Stimulated activated CD4-positive, alpha-beta T cell treated with anti-CD3 and anti-CD28 coated beads, Interleukin-1b, Interleukin-23, amount 100 ng/mL, for 4 hours (primary cell): ENCODE measurements at regions not wholly inside any gene's neighbourhood (a gene's known extent, or its start where the extent isn't known, plus 50 kb on each side); places are given as distances from the start of the nearest gene placed in this dataset.

ENCODE experiments used
- DNase-seq, 2 donors: peaks; one replicate each; pipeline ENCODE4 v3.0.0-alpha.2; 2020; ENCODE audit warnings: low read depth in 2 of 2

DNA sequence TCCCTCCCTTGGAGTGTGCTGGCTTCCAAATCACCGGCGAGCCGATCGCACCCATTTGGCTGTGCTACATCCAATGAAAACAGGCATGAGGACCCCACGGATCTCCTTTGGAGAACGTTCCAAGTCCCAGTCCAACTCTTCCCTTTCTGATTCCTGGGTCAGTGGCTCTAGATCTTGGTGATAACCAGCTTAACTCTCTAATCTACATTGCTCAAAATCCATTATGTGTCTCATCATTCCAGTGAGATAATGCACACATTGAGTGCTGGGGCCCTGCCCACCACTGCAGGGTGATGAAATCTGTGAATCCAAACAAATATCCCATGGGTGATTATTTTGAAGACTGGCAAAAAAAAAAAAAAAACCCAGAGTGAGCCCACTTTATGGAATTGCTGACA, 232.7 kb upstream of the COPS8 start:
- DNase-seq, result no peak

GRCh38 chr2:236853585-236854051, 232.1 kb upstream of the COPS8 start:
- DNase-seq, result no peak

GRCh38 chr2:236855176-236855865, 230.4 kb upstream of the COPS8 start:
- DNase-seq, result no peak

DNA sequence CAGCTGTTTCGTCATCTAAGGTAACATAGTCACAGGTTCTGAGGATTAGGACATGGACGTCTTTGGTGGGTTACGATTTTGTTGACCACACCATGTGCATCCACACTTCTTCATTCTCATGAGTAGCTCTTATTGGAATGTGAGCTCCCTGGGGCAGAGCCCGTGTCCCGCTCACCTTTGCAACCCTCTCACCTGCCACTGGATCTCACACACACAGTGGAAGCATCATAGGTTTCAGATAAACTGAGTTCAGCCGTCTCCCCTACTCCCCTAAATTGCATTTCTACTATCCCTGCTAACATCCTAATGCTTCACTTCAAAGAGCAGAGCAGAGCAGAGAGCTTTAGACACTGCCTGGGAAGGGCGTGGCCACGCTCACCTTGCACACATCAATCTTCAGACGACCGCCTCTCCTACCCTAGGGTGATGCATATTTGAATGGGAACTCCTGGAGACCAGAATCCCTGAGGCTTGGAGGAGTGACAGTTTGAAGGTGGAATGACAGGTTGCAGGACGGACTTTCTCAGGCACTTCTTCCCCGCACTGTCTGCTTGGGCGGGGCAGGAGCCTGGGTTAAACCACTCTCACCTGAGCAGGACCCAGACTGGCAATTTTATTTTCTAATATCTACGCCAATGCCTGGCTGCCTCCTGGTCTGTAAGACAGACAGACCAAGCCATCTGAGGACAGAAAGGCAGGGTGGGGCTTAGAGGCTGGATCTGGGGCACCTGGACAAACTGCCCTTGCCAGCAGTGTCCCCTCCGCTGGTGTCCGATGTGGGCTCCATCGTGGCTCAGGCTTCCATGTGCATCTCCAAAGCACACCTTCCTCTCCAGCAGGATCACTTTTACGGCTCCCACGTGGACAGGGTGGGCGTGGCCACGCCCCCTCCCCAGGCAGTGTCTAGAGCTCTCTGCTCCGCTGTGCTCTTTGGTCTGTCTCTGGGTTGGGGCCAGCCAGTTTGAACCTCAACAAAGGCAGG, 229.5 kb upstream of the COPS8 start:
- DNase-seq, result no peak

DNA sequence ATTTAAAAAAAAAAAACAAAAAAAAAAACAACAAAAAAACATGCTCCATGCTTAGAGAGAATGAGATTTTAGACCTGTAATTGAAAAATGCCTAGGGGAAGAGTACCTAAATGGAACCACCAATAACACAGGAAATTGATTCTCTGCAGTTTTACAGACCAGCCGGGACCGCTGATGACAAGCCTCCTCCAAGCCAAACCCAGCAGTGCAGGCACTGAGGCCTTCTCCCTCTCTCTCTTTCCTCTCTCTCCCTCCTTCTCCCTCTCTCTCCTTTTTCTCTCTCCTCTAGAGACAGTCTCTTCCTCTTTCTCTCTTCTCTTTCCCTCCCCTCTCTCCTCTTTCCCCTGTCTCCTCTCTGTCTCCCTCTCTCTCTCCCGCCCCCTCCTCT, 228.8 kb upstream of the COPS8 start:
- DNase-seq, result no peak

GRCh38 chr2:236857246-236857645, 228.4 kb upstream of the COPS8 start:
- DNase-seq, result no peak

- no peak for DNase-seq
These were observed 227.9 kb upstream of the COPS8 start for GRCh38 chr2:236857781-236858180.

GRCh38 chr2:236858661-236859060, 227.0 kb upstream of the COPS8 start:
- DNase-seq, result no peak

DNA sequence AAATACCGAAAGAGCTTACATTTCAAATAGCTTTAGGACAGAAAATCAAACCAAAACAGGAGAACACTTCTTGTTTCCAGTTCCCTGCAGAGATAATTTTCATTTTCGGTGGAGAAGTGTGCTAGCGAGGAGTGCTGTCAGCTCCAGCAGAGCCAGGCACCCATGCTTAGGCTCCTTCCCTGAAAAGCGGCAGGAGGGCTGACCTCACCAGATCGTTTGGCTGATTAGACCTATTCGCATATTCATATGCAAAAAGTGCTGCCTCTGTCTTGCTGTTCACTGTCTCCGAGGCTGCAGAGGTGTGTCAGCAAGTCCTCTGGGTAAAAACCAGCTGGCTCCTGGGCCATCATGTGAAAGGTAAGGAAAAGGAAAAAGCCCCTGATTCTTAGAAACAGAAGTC, 225.8 kb upstream of the COPS8 start:
- no peak for DNase-seq

GRCh38 chr2:236861196-236861875, 224.4 kb upstream of the COPS8 start:
- no peak for DNase-seq

- no peak for DNase-seq
These were observed 223.7 kb upstream of the COPS8 start for GRCh38 chr2:236861944-236862343.

DNA sequence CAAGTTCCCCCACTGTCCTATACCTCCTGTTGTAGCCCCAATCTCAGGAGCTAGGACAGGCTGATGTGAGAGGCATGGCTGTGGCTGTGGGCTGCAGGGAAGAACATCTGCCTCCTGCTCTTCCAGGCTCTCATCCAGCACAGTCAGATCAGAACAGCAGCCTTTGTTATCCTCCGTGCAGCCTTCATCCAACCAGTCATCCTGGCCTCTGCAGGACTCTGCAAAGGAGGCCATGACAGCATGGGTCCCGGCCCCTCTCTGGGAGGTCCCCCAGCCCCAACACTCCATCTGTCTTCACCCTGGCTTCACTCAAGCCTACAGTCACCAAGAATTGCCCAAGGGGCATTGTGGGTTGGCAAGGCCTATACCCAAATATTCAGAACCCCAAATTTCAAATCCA, 223.2 kb upstream of the COPS8 start:
- no peak for DNase-seq

GRCh38 chr2:236862961-236863728, 222.5 kb upstream of the COPS8 start:
- DNase-seq, result no peak

DNA sequence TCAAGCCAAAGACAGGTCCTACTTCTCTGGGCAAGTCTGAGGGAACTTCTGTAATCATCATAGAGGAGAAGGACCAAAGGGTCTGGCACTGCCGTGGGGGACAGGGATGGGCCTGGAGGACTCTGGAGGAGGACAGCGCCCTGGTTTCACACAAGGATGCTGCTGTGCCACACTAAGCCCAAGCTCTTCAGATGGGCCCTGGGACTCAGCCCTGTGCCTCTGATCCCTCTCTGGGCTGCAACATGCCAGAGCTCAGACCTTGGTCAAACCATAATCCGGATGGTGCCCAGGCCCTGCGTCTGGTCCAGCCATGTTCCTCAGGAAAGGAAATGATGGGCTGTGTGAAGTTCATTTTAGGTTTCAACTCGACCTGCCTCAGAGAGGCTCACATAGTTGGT, 222.0 kb upstream of the COPS8 start:
- no peak for DNase-seq

DNA sequence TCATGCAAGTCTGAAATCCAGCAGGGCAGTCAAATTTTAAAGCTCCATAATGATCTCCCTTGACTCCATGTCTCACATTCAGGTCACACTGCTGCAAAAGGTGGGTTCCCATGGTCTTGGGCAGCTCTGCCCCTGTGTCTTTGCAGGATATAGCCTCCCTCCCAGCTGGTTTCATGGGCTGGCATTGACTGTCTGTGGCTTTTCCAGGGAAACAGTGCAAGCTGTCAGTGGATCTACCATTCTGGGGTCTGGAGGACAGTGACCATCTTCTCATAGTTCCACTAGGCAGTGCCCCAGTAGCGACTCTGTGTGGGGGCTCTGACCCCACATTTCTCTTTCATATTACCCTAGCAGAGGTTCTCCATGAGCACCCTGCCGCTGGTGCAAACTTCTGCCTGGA, 220.6 kb upstream of the COPS8 start:
- DNase-seq, result no peak

DNA sequence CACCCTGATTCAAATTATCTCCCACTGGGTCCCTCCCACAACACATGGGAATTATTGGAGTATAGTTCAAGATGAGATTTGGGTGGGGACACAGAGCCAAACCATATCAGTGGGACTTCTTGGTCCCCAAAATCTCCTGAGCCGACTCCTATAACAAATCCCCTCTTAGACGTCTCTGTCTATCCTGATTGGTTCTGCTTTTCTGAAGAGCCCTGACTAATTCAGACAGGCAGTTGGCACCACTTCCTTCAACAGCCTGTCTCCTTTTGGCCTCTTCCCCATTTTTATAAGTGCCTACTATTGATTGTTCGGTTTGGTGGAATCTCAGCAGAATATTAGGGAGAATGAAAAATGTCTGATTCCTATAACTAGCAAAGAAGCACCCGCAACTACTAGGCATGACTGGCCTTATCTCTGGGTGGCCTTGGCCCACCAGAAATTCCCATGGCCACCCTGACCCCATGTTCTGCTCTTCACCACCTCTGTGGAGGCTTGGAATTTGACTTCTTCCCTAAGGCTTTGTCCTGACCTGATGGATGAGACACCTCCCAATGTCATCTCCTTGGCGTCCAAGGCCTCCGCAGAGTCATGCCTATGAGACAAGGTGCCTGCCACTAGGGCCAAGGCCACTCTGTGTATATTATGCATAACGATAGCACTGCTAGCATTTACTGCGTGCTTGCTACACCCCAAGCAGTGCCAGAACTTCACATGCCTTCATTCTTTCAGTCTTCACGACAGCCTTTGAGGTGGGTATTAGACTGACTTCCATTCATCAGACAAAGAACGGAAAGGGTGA, 218.9 kb upstream of the COPS8 start:
- no peak for DNase-seq

DNA sequence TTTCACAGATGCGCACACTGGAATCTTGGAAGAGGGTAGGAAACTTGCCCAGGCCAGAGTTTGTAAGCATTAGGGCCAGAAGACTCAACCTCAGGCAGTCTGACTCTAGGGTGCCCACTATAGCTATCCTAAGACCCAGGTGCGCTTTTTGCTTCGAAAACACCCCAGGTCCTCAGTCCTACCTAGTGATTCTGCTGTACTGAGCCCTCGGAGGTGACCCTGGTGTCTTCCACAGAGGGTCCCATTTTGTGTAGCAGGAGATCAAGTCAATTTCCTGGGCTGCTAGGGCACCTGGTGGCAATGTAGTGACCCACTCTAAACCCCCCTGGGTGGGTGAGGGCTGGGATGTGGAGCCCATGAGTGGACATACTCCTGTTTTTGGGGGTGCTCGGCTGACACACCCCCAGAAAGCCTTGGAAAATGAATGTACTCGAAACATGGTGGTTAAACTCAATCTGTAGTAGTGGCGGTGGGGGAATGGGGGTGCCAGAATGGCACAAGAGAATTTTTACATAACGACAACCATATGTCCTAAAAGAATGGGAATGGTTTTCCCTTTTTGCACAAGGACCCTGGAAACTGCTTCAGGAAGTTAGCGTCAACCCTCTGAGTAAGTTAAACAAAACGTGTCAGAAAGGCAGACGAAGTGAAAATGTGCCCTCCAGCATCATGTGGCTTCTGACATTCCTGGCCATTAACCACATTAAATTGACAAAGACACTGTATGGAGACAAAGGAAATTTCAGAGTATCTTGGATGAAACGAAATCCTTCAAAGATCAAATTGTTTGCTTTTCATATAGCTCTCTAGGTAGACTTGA, 218.0 kb upstream of the COPS8 start:
- DNase-seq, result no peak

DNA sequence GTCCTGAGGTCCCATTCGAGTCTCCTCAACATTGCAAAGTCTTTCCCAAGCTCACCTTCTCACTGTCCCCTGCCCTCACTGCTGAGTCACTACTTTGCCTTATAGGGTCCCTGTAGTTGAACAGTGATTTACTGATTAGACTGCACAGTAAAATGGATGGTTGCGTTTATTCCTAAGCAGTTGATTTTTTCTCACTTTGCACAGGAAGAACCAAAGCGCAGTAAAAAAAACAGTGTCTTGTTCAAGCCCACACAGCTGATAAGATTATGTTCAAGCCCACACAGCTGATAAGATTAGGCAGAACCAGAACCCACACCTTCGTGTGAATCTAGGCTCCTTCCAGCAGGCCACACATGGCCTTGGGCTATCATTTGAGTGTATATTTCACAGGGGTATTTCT, 215.3 kb upstream of the COPS8 start:
- DNase-seq, result no peak

GRCh38 chr2:236871500-236872001, 214.1 kb upstream of the COPS8 start:
- no peak for DNase-seq

- no peak for DNase-seq
These were observed 213.7 kb upstream of the COPS8 start for GRCh38 chr2:236872015-236872414.
